Upper lobe of left lung (tissue), 4 donors: ENCODE measurements at regions not wholly inside any gene's neighbourhood (a gene's known extent, or its start where the extent isn't known, plus 50 kb on each side); places are given as distances from the start of the nearest gene placed in this dataset.

ENCODE experiments used
- CTCF ChIP-seq, 6 experiments: fragments of 450-650 bp in 4 of 6; fragments of 200-600 bp in 2 of 6; sonication (generic) in 2 of 6; IDR thresholded peaks; one replicate each; pipeline ENCODE4 v1.5.1; 2016 to 2019; ENCODE audit warnings: antibody characterized with exemption in 6 of 6
- POLR2A ChIP-seq, 4 donors: fragments of 450-650 bp; IDR thresholded peaks; one replicate each; pipeline ENCODE4 v1.5.1; 2016 to 2017; ENCODE audit warnings: antibody characterized with exemption in 4 of 4, mild to moderate bottlenecking in 2 of 4
- POLR2AphosphoS5 ChIP-seq, 2 donors: sonication (generic); formaldehyde crosslinking; IDR thresholded peaks; one replicate each; pipeline ENCODE4 v1.5.1; 2017; ENCODE audit warnings: antibody characterized with exemption in 2 of 2

GRCh38 chrX:132294776-132295495, 75.7 kb upstream of the RAP2C start:
- TF ChIP-seq POLR2AphosphoS5 (IDR thresholded peaks at IDR 0.05), result no peak
- no peak for TF ChIP-seq CTCF (IDR thresholded peaks at IDR 0.05)
- no peak for TF ChIP-seq POLR2A (IDR thresholded peaks at IDR 0.05)
